A673 (cell line): ENCODE measurements at regions not wholly inside any gene's neighbourhood (a gene's known extent, or its start where the extent isn't known, plus 50 kb on each side); places are given as distances from the start of the nearest gene placed in this dataset.

Experiments used
- BruUV-seq: library from RNA; stranded (reverse); fragments of 400-500 nt; replicated peaks from 2 replicates; lab custom pipeline; 2021; lab: Mats Ljungman, UMichigan
- CTCF ChIA-PET: fragments of 300-600 bp; sonication (Branson Sonifier 250); formaldehyde crosslinking; loops from one replicate; lab custom pipeline; 2022; ENCODE audit warnings: antibody characterized with exemption; lab: Charles Lee
- POLR2A ChIA-PET: fragments of 300-600 bp; sonication (Branson Sonifier 250); formaldehyde crosslinking; loops from one replicate; lab custom pipeline; 2022; ENCODE audit warnings: antibody characterized with exemption; ENCODE audit not compliant: low non-redundant PET; lab: Charles Lee
- DNase-seq: peaks from one replicate; pipeline ENCODE4 v3.0.0-alpha.2; 2015; ENCODE audit warnings: low spot score
- H3K27ac ChIP-seq: fragments of 200-600 bp; sonication (generic); 2 replicates; pipeline ENCODE4 v1.5.1; 2016; ENCODE audit warnings: mixed run types, low read depth, mild to moderate bottlenecking, mixed read lengths, antibody characterized with exemption, low read length; ENCODE audit not compliant: poor library complexity, severe bottlenecking
- H3K27me3 ChIP-seq: fragments of 200-600 bp; sonication (generic); replicated peaks from 2 replicates; pipeline ENCODE4 v1.6.1; 2017; ENCODE audit warnings: mixed run types, low read depth, mild to moderate bottlenecking, mixed read lengths, antibody characterized with exemption, low read length; ENCODE audit not compliant: insufficient read depth, poor library complexity
- H3K36me3 ChIP-seq: fragments of 200-600 bp; sonication (generic); 2 replicates; pipeline ENCODE4 v1.6.1; 2016; ENCODE audit warnings: mixed run types, mild to moderate bottlenecking, mixed read lengths, antibody characterized with exemption, low read length; ENCODE audit not compliant: insufficient read depth, poor library complexity, severe bottlenecking
- H3K4me1 ChIP-seq: fragments of 200-600 bp; sonication (generic); 2 replicates; pipeline ENCODE4 v1.6.1; 2017; ENCODE audit warnings: mixed run types, mild to moderate bottlenecking, mixed read lengths, antibody characterized with exemption, low read length; ENCODE audit not compliant: insufficient read depth, poor library complexity, severe bottlenecking
- H3K4me3 ChIP-seq: fragments of 200-600 bp; sonication (generic); 2 replicates; pipeline ENCODE4 v1.5.1; 2016; ENCODE audit warnings: low read depth, mixed run types, mild to moderate bottlenecking, mixed read lengths, low read length; ENCODE audit not compliant: poor library complexity, severe bottlenecking
- H3K9me3 ChIP-seq: fragments of 200-600 bp; sonication (generic); 2 replicates; pipeline ENCODE4 v1.6.1; 2016; ENCODE audit warnings: mixed run types, low read depth, mild to moderate bottlenecking, mixed read lengths, antibody characterized with exemption, low read length; ENCODE audit not compliant: poor library complexity, severe bottlenecking
- EZH2 ChIP-seq: fragments of 200-600 bp; sonication (generic); IDR thresholded peaks from 2 replicates; pipeline ENCODE4 v1.6.1; 2017; ENCODE audit warnings: borderline replicate concordance, low read depth, mild to moderate bottlenecking, mixed read lengths, antibody characterized with exemption, low read length; ENCODE audit not compliant: poor library complexity, severe bottlenecking
- intact Hi-C: fragments of 100-400 bp; cut with micrococcal nuclease; formaldehyde crosslinking; loops from one replicate; pipeline ENCODE4 v1.10.0; 2022; ENCODE audit not compliant: unreplicated experiment
- TF ChIP-seq, protein P1 (sequence below): fragments of 300-800, 200-600 bp; sonication (generic); conservative IDR thresholded peaks from 2 replicates; pipeline ENCODE4 v1.5.1; 2017; ENCODE audit warnings: low read depth, mild to moderate bottlenecking, antibody characterized with exemption, low read length, moderate library complexity, mixed read lengths

- Histone ChIP-seq H3K9me3 (no peaks in the 10 kb centered on the region), H3K4me3 (no peak overlapping the region), H3K27ac (no peak overlapping the region), H3K27me3 (no peaks in the 10 kb centered on the region), H3K4me1 (no peaks in the 10 kb centered on the region), H3K36me3 (no peaks in the 10 kb centered on the region)
- TF ChIP-seq EZH2 = no peak
- intact Hi-C loops = no loop called here
- BruUV-seq = no TSS peak
- POLR2A ChIA-PET = no interaction called here
- DNase-seq = no peak
- CTCF ChIA-PET = no interaction called here
Measured at GRCh38 chr10:70982443-70982842, 94.1 kb upstream of the PCBD1 start.

- Histone ChIP-seq H3K9me3 (no peaks in the 10 kb centered on the region), H3K4me3 (no peak overlapping the region), H3K27me3 (no peaks in the 10 kb centered on the region), H3K4me1 (no peaks in the 10 kb centered on the region), H3K36me3 (no peaks in the 10 kb centered on the region), H3K27ac (no peak overlapping the region)
- ChIA-PET CTCF (no interaction called here), POLR2A (no interaction called here)
- no TSS peak for BruUV-seq
- intact Hi-C loops = no loop called here
- DNase-seq = no peak
- TF ChIP-seq, protein P1, sequence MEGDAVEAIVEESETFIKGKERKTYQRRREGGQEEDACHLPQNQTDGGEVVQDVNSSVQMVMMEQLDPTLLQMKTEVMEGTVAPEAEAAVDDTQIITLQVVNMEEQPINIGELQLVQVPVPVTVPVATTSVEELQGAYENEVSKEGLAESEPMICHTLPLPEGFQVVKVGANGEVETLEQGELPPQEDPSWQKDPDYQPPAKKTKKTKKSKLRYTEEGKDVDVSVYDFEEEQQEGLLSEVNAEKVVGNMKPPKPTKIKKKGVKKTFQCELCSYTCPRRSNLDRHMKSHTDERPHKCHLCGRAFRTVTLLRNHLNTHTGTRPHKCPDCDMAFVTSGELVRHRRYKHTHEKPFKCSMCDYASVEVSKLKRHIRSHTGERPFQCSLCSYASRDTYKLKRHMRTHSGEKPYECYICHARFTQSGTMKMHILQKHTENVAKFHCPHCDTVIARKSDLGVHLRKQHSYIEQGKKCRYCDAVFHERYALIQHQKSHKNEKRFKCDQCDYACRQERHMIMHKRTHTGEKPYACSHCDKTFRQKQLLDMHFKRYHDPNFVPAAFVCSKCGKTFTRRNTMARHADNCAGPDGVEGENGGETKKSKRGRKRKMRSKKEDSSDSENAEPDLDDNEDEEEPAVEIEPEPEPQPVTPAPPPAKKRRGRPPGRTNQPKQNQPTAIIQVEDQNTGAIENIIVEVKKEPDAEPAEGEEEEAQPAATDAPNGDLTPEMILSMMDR = no peak
- no peak for TF ChIP-seq EZH2
Measured at GRCh38 chr10:70984986-70985722, 96.8 kb upstream of the PCBD1 start.

DNA sequence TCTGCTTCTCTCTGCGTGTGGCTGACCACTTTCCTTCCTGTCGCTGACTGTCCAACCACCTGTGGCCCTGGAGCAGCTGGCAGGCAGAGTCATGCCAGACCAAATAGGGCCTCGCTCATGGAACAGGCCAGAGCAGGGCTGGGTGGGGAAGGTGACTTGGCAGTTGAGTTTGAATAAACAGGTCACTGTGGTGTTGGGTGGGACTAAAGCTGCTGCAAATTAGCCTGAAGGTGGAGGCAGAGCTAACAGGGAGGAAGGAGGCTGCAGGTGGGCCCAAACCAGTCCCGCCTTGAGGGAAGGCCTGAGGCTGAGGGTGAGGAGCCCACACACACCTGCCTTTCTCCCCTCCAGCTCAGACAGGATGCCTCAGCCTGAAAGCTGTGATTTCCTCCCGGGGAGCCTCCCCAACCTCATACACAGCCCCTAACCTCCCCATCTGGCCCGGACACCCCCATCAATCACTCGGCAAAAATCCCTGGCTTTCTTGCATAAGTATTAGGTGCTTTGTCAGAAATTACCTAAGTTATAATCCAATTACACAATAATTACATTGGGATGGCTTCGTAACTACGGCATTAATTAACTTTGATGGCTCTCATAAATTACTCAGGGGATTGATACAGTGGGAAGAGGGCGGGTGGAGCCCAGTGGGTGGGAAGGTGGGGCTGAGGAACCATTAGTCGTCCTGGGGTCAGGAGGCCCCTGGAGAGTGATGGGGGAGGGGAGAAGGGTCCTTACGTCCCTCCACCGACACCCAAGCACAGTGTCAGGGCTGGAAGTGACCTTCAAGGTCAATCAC, 97.7 kb upstream of the PCBD1 start:
- BruUV-seq = no TSS peak
- H3K27ac ChIP-seq = no peak overlapping the region
- no peaks in the 10 kb centered on the region for H3K9me3 ChIP-seq
- no peaks in the 10 kb centered on the region for H3K27me3 ChIP-seq
- TF ChIP-seq, protein P1 = no peak
- no peak for TF ChIP-seq EZH2
- ChIA-PET CTCF (no interaction called here), POLR2A (no interaction called here)
- no peaks in the 10 kb centered on the region for H3K36me3 ChIP-seq
- H3K4me1 ChIP-seq = no peaks in the 10 kb centered on the region
- no peak for DNase-seq
- intact Hi-C loops = no loop called here
- no peak overlapping the region for H3K4me3 ChIP-seq
